OCI-M2 (cell line): ENCODE measurements at regions not wholly inside any gene's neighbourhood (a gene's known extent, or its start where the extent isn't known, plus 50 kb on each side); places are given as distances from the start of the nearest gene placed in this dataset.
"Not testable (repeated sequence)": the region's sequence is repeated elsewhere in the genome, so short reads cannot be mapped to it uniquely, and the experiment has no call there.

Experiments
- DNase-seq: peaks from one replicate; lab custom pipeline; 2025; ENCODE audit not compliant: unreplicated experiment; lab: John Stamatoyannopoulos, UW

DNA sequence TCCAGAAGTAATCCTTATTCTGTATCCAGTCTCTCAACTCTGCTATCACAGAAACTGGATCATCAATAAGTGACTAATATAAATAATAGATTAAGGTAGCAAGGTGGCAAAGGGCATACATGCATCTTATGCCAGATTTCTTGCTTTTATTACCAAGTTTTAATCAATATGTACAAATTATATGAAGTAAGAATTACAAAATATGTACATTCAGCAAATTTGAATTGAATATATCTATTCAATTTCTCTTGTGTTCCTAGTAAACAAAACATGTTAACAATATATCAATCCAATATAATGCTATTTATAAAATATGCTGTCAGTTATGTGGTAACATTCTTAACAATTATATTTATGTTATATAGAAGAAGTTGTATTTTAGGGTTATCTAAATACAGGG, 488.7 kb upstream of the COX7C start:
- DNase-seq, result no peak

DNA sequence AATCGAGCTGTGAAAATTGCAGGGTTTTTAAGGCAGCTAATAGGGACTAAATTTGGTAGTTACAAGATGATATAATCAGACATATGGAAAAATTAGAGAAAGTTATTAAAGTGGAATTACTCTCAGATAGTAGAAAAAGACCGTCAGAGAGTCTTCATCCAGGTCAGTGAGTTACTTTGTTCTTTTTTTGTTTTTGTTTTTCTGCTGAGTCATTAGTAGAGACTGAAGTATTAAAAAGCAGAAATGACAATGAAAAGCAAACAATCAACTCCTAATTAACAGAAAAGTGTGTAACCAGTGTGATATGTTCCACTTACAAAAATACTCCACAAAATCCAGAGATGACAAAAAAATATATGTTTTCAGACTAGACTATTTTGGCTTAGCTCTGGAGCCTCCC, 480.4 kb upstream of the COX7C start:
- DNase-seq, result no peak

DNA sequence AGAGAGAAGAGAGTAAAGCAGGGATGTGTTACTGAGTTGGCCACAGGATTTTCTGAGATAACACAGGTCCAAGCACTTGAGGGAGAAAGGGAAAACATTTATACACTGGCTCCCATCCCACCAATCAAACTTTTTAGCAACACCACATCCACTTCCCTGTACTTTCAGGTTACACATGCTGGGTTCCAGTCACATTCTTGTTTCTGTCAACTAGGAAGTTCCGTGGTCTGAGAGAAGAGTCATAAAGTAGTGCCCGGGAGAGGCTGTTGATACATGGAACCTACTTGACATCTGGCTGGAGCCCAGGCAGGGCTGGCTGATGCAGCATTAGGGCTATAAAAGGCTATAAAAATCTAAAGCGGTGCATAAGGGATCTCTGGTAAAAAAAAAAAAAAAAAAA, 473.9 kb upstream of the COX7C start:
- DNase-seq, result no peak

GRCh38 chr5:86152988-86153560, 464.7 kb upstream of the COX7C start:
- DNase-seq, result no peak

DNA sequence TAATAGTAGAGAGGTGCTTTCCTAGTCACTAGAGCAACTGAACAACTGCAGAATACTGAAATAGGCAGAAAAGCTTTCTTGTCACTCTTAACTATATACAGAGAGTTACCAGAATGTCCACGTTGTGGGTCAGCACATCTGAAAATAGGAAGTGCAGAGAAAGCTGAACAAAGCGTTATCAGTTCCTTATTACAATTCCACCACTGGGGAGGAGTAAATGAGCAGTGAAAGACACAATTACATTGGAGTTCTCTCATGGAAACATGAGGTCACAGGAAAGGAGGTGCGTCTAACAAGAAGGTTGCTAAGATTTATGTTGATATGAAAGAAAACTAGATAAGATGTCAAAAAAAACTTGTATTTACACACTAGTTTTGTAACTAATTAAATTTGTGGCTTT, 461.9 kb upstream of the COX7C start:
- no peak for DNase-seq

DNA sequence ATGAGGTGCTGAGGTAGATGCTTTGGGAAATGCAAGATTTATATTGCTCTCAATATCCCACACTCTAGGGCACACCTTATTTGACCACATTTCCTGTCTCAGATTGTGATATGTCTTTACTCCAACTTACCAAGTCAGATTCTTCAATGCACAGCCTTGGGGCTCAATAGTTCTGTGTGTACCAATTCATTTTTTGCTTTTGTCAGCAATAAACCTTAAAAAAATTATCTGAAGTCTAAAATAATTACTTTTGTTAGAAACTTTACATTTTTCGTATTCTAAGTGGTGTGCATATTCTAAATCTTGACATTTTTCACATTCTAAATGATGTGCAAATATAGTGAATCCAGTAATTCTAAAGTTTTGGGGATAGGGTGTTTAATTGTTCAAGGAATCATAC, 447.5 kb upstream of the COX7C start:
- no peak for DNase-seq

- no peak for DNase-seq
Measured at GRCh38 chr5:86175224-86175623, 442.5 kb upstream of the COX7C start.

DNA sequence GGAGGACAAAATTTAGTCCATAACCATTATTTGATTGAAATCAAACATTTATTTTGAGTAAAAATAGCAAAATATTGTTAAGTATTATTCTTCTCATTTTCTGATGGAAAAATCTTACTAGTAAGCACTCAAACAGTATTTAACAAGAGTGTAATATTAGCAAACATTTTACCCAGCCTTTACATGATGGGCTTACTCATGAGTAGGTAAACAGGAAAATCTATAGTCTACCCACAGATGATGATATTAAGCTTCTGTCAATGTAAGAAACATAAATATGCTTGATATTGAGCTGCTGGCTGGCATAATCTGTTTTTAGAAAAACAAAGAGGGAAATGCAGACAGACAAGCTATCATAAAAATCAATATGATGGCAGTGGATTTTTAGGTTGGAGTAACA, 418.5 kb upstream of the COX7C start:
- DNase-seq, result no peak

DNA sequence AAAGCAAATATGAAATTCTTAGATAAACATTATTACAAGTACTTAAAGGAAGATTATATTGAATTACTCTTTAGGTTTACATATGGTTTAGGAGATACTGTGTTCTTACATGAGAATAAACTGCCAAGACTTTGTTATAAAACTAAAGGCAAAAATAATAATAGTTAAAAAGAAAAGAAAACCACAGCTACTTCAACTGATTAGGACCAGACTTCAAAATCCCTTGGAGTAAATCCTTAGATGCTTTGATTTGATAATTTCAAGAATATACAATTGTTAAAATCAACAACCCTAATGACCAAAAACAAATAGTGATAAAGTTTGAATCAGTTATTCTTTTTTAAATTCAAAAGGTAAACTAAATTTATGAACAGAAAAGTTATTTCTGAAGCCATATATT, 389.6 kb upstream of the COX7C start:
- no peak for DNase-seq

- no peak for DNase-seq
Measured at GRCh38 chr5:86232246-86232645, 385.5 kb upstream of the COX7C start.

DNA sequence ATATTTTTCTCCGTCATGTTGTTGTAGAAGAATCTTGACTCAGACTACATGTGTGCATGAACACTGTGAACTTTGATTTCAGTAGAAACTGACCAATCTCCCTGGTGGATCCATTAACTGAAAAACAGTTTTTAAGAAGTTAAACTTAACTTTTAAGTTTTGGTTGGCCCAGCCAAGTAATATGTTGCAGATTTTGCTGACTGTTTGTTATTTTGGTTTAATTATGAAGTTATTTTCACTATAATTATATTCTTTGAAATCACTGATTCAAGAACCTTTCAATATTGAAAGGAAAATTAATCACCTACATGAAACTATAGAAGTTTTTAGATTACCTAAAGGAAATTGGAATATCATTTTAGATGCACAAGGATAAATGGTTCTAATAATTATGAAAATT, 373.6 kb upstream of the COX7C start:
- no peak for DNase-seq

- DNase-seq, result no peak
Measured at GRCh38 chr5:86257871-86258270, 359.9 kb upstream of the COX7C start.

DNA sequence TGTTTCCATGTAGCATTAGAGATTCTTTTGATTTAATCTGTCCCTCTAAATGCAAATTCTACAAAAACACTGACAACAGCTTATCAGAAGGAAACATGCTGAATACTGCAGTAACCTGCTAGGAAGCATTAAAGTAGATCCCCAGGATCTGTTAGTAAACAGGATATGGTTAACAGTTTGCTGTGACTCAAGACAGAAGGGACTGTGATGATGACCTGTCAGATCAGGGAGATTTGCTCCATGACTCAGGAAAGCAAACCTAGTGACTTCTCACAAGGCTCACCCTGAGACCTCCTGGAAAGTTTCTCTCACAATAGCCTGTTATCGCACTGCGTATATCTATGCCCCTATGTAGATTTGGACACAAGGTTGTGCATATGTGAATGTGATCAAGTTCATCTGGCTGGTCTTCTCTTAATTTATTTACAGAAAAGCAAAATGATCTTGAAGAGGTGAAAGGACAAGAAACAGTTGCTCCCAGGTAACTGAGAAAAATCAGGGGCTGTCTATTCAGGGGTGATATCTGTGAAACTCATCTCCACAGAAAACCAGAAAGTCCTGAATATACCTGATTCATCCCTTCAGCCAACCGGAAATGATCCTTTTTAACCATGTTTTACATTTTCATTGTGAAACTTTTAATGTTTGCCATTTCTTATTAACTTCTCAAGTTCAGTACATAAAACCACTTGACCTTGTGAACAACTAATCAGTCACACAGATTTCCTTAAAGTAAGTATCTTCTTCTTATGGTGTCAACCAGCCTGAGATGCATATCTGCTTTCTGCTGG, 333.1 kb upstream of the COX7C start:
- DNase-seq, result not testable (repeated sequence)

DNA sequence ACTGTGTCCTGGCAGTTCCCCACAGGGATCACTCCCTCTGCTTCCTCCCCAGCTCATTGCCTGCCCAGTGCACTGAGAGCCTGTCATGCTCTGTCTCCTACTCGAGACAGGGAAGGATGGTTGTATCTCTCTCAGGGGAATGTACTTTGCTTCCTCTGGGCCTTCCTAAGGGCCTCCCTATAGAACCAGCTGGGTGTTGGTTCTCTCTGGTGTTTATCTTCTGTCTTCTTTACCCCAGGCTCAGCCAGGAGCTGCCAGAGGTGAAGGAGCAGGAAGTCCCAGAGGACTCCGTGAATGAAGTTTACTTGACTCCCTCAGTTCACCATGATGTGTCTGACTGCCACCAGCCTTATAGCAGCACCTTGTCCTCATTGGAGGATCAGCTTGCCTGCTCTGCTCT, 330.3 kb upstream of the COX7C start:
- DNase-seq, result not testable (repeated sequence)

DNA sequence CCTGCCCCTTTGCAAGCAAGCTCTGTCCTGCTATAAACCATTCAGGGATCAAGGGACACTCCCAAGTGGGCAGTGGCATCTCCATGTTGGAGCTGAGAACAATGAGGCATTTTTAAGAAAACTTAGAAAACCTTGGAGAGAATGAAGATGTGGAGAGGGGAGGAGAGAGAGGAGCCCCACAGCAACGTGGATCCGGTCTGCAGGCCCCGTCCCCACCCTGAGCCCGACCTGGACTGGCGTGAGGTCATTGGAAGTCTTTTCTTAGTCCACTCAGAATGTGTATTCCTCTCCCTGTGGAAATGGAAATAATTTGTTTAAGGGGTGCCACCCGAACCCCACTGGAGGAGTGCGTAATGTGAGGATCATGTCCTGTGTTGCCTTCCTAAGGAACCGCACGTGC, 328.0 kb upstream of the COX7C start:
- not testable (repeated sequence) for DNase-seq

DNA sequence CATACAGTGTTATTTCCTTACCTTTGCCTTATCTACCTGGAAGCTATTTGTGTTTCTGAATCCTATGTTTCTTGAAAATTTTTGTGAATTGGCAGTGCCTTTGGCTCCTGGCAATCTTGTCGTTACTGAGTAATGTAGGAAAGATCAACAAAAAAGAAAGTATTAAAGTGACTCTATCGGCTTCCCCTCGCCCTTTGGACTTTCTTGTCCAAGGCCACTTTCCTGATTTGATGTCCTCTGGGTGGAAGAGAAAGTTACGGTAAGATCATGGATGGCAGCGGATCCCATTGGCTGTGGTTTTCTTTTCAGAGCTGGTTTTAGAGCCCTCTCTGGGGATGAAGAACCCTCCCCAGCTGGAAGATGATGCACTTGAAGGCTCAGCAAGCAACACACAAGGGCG, 324.9 kb upstream of the COX7C start:
- DNase-seq, result not testable (repeated sequence)

- not testable (repeated sequence) for DNase-seq
Measured at GRCh38 chr5:86302643-86303042, 315.1 kb upstream of the COX7C start.

DNA sequence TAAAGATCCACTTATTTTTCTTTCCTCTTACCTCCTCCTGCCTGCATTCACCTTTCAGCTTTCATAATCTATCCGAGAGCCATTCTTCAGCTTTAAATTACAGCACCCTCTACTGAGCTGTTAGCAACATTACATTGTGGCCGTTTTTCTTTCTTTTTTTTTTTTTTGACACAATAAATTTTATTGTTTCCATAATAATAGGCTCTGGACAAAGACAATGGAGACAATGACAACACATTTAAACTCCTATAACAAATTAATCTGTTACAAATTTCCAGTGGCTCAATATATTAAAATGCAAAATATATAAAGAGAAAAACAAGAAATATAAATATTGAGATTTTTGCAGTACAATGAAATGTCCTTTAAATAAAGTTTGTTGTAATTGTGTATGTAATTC, 312.7 kb upstream of the COX7C start:
- DNase-seq, result not testable (repeated sequence)

GRCh38 chr5:86314951-86315350, 302.8 kb upstream of the COX7C start:
- DNase-seq, result no peak

DNA sequence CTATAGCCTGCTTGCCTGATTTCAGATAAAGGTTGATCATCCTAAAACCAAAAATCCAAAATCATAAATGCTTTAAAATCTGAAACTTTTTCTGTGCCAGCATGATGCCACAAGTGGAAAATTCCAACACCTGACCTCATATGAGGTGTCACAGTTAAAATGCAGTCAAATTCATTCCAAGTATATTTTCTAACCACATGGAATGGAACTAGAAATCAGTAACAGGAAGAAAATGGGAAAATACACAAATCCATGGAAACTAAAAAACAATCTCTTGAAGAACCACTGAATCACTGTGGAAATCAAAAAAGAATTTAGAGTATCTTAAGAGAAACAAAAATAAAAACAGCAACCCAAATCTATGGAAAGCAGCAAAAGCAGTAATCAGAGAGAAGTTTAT, 297.5 kb upstream of the COX7C start:
- no peak for DNase-seq

DNA sequence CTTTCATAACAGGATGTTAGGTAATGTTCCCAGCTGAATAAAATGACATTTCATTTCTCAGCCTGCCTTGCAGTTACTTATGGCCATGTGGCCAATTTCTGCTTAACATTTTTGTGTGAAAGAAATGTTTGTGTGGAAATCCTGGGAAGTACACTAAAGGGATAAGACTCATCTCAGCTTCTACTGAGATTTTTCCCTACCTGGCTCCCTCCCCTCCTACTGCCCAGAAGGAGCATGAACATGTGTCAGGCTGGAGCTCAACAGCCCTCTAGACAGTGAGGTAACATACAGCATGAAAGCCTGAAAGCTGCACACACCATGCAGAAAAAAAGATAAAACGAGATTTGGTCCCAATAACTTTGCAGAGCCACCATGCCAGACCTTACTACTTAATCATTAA, 288.4 kb upstream of the COX7C start:
- no peak for DNase-seq

DNA sequence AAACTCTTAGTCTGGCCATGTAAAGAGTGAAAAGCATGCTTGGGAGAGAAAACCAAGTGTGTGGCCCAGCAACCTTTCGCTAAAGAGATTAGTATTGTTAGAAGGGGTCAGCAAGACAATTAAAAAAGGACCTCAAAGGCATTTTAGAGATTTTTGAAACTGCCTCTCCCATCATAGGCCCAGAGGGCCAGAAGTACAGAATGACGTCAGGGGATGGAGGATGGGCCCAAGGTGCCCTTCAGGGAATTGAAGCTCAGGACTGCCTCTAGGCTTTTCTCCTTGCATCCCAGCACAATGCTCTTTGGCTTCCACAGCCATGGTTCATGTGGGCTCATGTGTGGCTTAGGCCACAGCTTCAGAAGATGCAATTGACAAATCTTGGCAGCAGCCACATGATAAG, 287.0 kb upstream of the COX7C start:
- no peak for DNase-seq

GRCh38 chr5:86332851-86333250, 284.9 kb upstream of the COX7C start:
- DNase-seq, result no peak
